ENCODE measurements at regions not wholly inside any gene's neighbourhood (a gene's known extent, or its start where the extent isn't known, plus 50 kb on each side); places are given as distances from the start of the nearest gene placed in this dataset.
"Not testable (repeated sequence)": the region's sequence is repeated elsewhere in the genome, so short reads cannot be mapped to it uniquely, and the experiment has no call there.

- not testable (repeated sequence) for DNase-seq (ENCODE audit: low read depth in 3 of 3)
Measured at GRCh38 chr13:18835754-18836153, 345.9 kb downstream of the TUBA3C start.

GRCh38 chr13:18824678-18825077 is 356.9 kb downstream of the TUBA3C start:
- DNase-seq (ENCODE audit: low read depth in 3 of 3): not testable (repeated sequence)

GRCh38 chr13:18822655-18823639 is 358.7 kb downstream of the TUBA3C start:
- DNase-seq (ENCODE audit: low read depth in 3 of 3): not testable (repeated sequence)

GRCh38 chr13:18773988-18774387 is 407.6 kb downstream of the TUBA3C start:
- DNase-seq (ENCODE audit: low read depth in 3 of 3): not testable (repeated sequence)

GRCh38 chr13:18741696-18742095 is 439.9 kb downstream of the TUBA3C start:
- not testable (repeated sequence) for DNase-seq (ENCODE audit: low read depth in 3 of 3)

- DNase-seq (ENCODE audit: low read depth in 3 of 3): no peak
Measured at GRCh38 chr13:18739310-18739709, 442.3 kb downstream of the TUBA3C start.

- DNase-seq (ENCODE audit: low read depth in 3 of 3): not testable (repeated sequence)
Measured at GRCh38 chr13:18738086-18738485, 443.5 kb downstream of the TUBA3C start.

GRCh38 chr13:18727138-18727537 is 454.5 kb downstream of the TUBA3C start:
- not testable (repeated sequence) for DNase-seq (ENCODE audit: low read depth in 3 of 3)

GRCh38 chr13:18726524-18726923 is 455.1 kb downstream of the TUBA3C start:
- not testable (repeated sequence) for DNase-seq (ENCODE audit: low read depth in 3 of 3)

GRCh38 chr13:18725242-18725822 is 456.3 kb downstream of the TUBA3C start:
- not testable (repeated sequence) for DNase-seq (ENCODE audit: low read depth in 3 of 3)

GRCh38 chr13:18714889-18715288 is 466.7 kb downstream of the TUBA3C start:
- DNase-seq (ENCODE audit: low read depth in 3 of 3): no peak

GRCh38 chr13:18710673-18711072 is 471.0 kb downstream of the TUBA3C start:
- DNase-seq (ENCODE audit: low read depth in 3 of 3): not testable (repeated sequence)

- not testable (repeated sequence) for DNase-seq (ENCODE audit: low read depth in 3 of 3)
Measured at GRCh38 chr13:18706538-18706937, 475.1 kb downstream of the TUBA3C start.

GRCh38 chr13:18702464-18703247 is 479.0 kb downstream of the TUBA3C start:
- DNase-seq (ENCODE audit: low read depth in 3 of 3): not testable (repeated sequence)

GRCh38 chr13:18698332-18698731 is 483.3 kb downstream of the TUBA3C start:
- not testable (repeated sequence) for DNase-seq (ENCODE audit: low read depth in 3 of 3)

GRCh38 chr13:18697851-18698250 is 483.8 kb downstream of the TUBA3C start:
- not testable (repeated sequence) for DNase-seq (ENCODE audit: low read depth in 3 of 3)

- DNase-seq (ENCODE audit: low read depth in 3 of 3): not testable (repeated sequence)
Measured at GRCh38 chr13:18697221-18697620, 484.4 kb downstream of the TUBA3C start.

GRCh38 chr13:18677403-18677802 is 504.2 kb downstream of the TUBA3C start:
- DNase-seq (ENCODE audit: low read depth in 3 of 3): not testable (repeated sequence)

- not testable (repeated sequence) for DNase-seq (ENCODE audit: low read depth in 3 of 3)
Measured at GRCh38 chr13:18675268-18675667, 506.4 kb downstream of the TUBA3C start.

- DNase-seq (ENCODE audit: low read depth in 3 of 3): not testable (repeated sequence)
Measured at GRCh38 chr13:18673794-18674193, 507.8 kb downstream of the TUBA3C start.

- not testable (repeated sequence) for DNase-seq (ENCODE audit: low read depth in 3 of 3)
Measured at GRCh38 chr13:18666585-18666984, 515.0 kb downstream of the TUBA3C start.

- DNase-seq (ENCODE audit: low read depth in 3 of 3): not testable (repeated sequence)
Measured at GRCh38 chr13:18665716-18666115, 515.9 kb downstream of the TUBA3C start.
